IMR-90 (cell line): ENCODE measurements at regions not wholly inside any gene's neighbourhood (a gene's known extent, or its start where the extent isn't known, plus 50 kb on each side); places are given as distances from the start of the nearest gene placed in this dataset.

Experiments
- ATAC-seq: fragments of 200-7000 bp; cut with Tn5 transposase; 2 replicates; pipeline ENCODE4 v1.9.1; 2020; ENCODE audit warnings: low read depth, mild to moderate bottlenecking, moderate library complexity
- BruUV-seq: library from RNA; stranded (reverse); fragments of 400-500 nt; replicated peaks from 2 replicates; lab custom pipeline; 2021; lab: Mats Ljungman, UMichigan
- CTCF ChIA-PET: fragments of 300-600 bp; formaldehyde crosslinking; extraction: SDS; loops from one replicate; lab custom pipeline; 2021; ENCODE audit warnings: antibody characterized with exemption; lab: Yijun Ruan, JAX
- POLR2A ChIA-PET: fragments of 300-600 bp; sonication (Branson Sonifier 250); formaldehyde crosslinking; loops from one replicate; lab custom pipeline; 2022; ENCODE audit warnings: antibody characterized with exemption; ENCODE audit not compliant: unreplicated experiment; lab: Charles Lee
- DNase-seq: peaks from one replicate; pipeline ENCODE4 v3.0.0; 2013
- H2AFZ ChIP-seq: replicated peaks from 2 replicates; pipeline ENCODE3; 2013; ENCODE audit warnings: low read length, mild to moderate bottlenecking; ENCODE audit not compliant: poor library complexity
- H2AK5ac ChIP-seq: 2 replicates; pipeline ENCODE4 v1.6.1; 2013; ENCODE audit warnings: low read depth, low read length, inconsistent platforms
- H2AK9ac ChIP-seq: replicated peaks from 2 replicates; pipeline ENCODE3; 2013; ENCODE audit warnings: mild to moderate bottlenecking, low read depth, low read length, moderate library complexity; ENCODE audit not compliant: poor library complexity
- H2BK120ac ChIP-seq: 2 replicates; pipeline ENCODE4 v1.6.1; 2013; ENCODE audit warnings: low read depth, low read length, inconsistent platforms
- H2BK15ac ChIP-seq: 3 replicates; pipeline ENCODE4 v1.6.1; 2013; ENCODE audit warnings: low read depth, low read length, inconsistent platforms
- H2BK20ac ChIP-seq: 2 replicates; pipeline ENCODE4 v1.6.1; 2013; ENCODE audit warnings: low read depth, mild to moderate bottlenecking, inconsistent platforms, low read length, moderate library complexity
- H2BK5ac ChIP-seq: 2 replicates; pipeline ENCODE4 v1.6.1; 2013; ENCODE audit warnings: mild to moderate bottlenecking, low read depth, low read length, inconsistent platforms; ENCODE audit not compliant: poor library complexity, severe bottlenecking
- H3K14ac ChIP-seq: replicated peaks from 2 replicates; pipeline ENCODE4 v1.6.1; 2013; ENCODE audit warnings: low read depth, low read length, inconsistent platforms
- H3K18ac ChIP-seq: 2 replicates; pipeline ENCODE4 v1.6.1; 2013; ENCODE audit warnings: low read depth, low read length, control low read depth
- H3K23ac ChIP-seq: 2 replicates; pipeline ENCODE4 v1.6.1; 2013; ENCODE audit warnings: low read depth, low read length, inconsistent platforms
- H3K27ac ChIP-seq: 2 replicates; pipeline ENCODE4 v1.5.1; 2013; ENCODE audit warnings: mild to moderate bottlenecking, control low read depth, low read length; ENCODE audit not compliant: insufficient read depth
- H3K27me3 ChIP-seq: 2 replicates; pipeline ENCODE4 v1.6.1; 2013; ENCODE audit warnings: low read length; ENCODE audit not compliant: control insufficient read depth, insufficient read depth
- H3K36me3 ChIP-seq: 2 replicates; pipeline ENCODE4 v1.6.1; 2013; ENCODE audit warnings: low read length, mixed read lengths; ENCODE audit not compliant: control insufficient read depth, insufficient read depth
- H3K4ac ChIP-seq: 2 replicates; pipeline ENCODE4 v1.6.1; 2013; ENCODE audit warnings: low read depth, low read length, inconsistent platforms
- H3K4me1 ChIP-seq: 2 replicates; pipeline ENCODE4 v1.6.1; 2013; ENCODE audit warnings: low read length, mixed read lengths; ENCODE audit not compliant: control insufficient read depth, insufficient read depth
- H3K4me2 ChIP-seq: 2 replicates; pipeline ENCODE4 v1.6.1; 2013; ENCODE audit warnings: low read depth, mild to moderate bottlenecking, control low read depth, low read length, moderate library complexity
- H3K4me3 ChIP-seq: 2 replicates; pipeline ENCODE4 v1.5.1; 2013; ENCODE audit warnings: low read depth, mild to moderate bottlenecking, control low read depth, low read length, moderate library complexity; ENCODE audit not compliant: insufficient read depth
- H3K56ac ChIP-seq: 2 replicates; pipeline ENCODE4 v1.6.1; 2013; ENCODE audit warnings: low read length, inconsistent platforms; ENCODE audit not compliant: insufficient read depth; ENCODE audit errors: extremely low read depth
- H3K79me1 ChIP-seq, 2 experiments: 2 replicates each; pipeline ENCODE4 v1.6.1; 2013; ENCODE audit warnings: low read length in 2 of 2, inconsistent platforms in 1 of 2, low read depth in 1 of 2
- H3K9ac ChIP-seq: 2 replicates; pipeline ENCODE4 v1.6.1; 2013; ENCODE audit warnings: low read depth, low read length, control low read depth
- H3K9me1 ChIP-seq: 2 replicates; pipeline ENCODE4 v1.6.1; 2013; ENCODE audit warnings: low read length, inconsistent platforms; ENCODE audit not compliant: insufficient read depth
- H3K9me3 ChIP-seq: 2 replicates; pipeline ENCODE4 v1.6.1; 2013; ENCODE audit warnings: low read length; ENCODE audit not compliant: control insufficient read depth, insufficient read depth
- H4K20me1 ChIP-seq: 2 replicates; pipeline ENCODE4 v1.6.1; 2013; ENCODE audit warnings: low read length, inconsistent platforms; ENCODE audit not compliant: insufficient read depth
- H4K5ac ChIP-seq: 2 replicates; pipeline ENCODE4 v1.6.1; 2013; ENCODE audit warnings: mild to moderate bottlenecking, low read depth, low read length, control low read depth
- H4K8ac ChIP-seq, 2 experiments: 2 replicates each; pipeline ENCODE4 v1.6.1; 2013; ENCODE audit warnings: low read depth in 2 of 2, low read length in 2 of 2, control low read depth in 1 of 2, inconsistent platforms in 1 of 2
- H4K91ac ChIP-seq: 2 replicates; pipeline ENCODE4 v1.6.1; 2013; ENCODE audit warnings: low read depth, low read length, inconsistent platforms; ENCODE audit not compliant: insufficient read depth
- BHLHE40 ChIP-seq: fragments of 150-350 bp; IDR thresholded peaks from 2 replicates; pipeline ENCODE4 v1.6.1; 2016; ENCODE audit warnings: mild to moderate bottlenecking, low read depth, low read length
- CHD1 ChIP-seq: IDR thresholded peaks from 2 replicates; pipeline ENCODE4 v1.6.1; 2012; ENCODE audit warnings: low read depth, low read length, improper control_type of control experiment
- CTCF ChIP-seq: conservative IDR thresholded peaks from 2 replicates; pipeline ENCODE4 v1.5.1; 2012; ENCODE audit warnings: mild to moderate bottlenecking, low read depth, low read length, improper control_type of control experiment
- FOS ChIP-seq: fragments of 150-350 bp; IDR thresholded peaks from 2 replicates; pipeline ENCODE4 v1.6.1; 2016; ENCODE audit warnings: low read depth, low read length
- MAFK ChIP-seq: IDR thresholded peaks from 2 replicates; pipeline ENCODE4 v1.6.1; 2012; ENCODE audit warnings: low read depth, low read length, improper control_type of control experiment
- MXI1 ChIP-seq: IDR thresholded peaks from 2 replicates; pipeline ENCODE4 v1.6.1; 2012; ENCODE audit warnings: low read depth, mild to moderate bottlenecking, low read length, moderate library complexity, borderline replicate concordance
- NFE2L2 ChIP-seq: fragments of 150-350 bp; IDR thresholded peaks from 2 replicates; pipeline ENCODE4 v1.6.1; 2016; ENCODE audit warnings: low read depth, mild to moderate bottlenecking, low read length
- POLR2A ChIP-seq: IDR thresholded peaks from 2 replicates; pipeline ENCODE4 v1.6.1; 2012; ENCODE audit warnings: mild to moderate bottlenecking, low read depth, low read length
- RCOR1 ChIP-seq: IDR thresholded peaks from 2 replicates; pipeline ENCODE4 v1.6.1; 2012; ENCODE audit warnings: mild to moderate bottlenecking, low read length, improper control_type of control experiment; ENCODE audit not compliant: insufficient replicate concordance
- RFX5 ChIP-seq: IDR thresholded peaks from 2 replicates; pipeline ENCODE4 v1.8.0; 2012; ENCODE audit warnings: low read depth, mild to moderate bottlenecking, low read length, moderate library complexity
- SMC3 ChIP-seq: fragments of 150-350 bp; IDR thresholded peaks from 2 replicates; pipeline ENCODE4 v1.6.1; 2016; ENCODE audit warnings: low read depth, mild to moderate bottlenecking, antibody characterized with exemption, low read length, moderate library complexity
- USF2 ChIP-seq: fragments of 150-350 bp; IDR thresholded peaks from 2 replicates; pipeline ENCODE4 v1.6.1; 2017; ENCODE audit warnings: mild to moderate bottlenecking, antibody characterized with exemption, low read length, low read depth
- WGBS, 2 experiments: methylation state at CpG; one replicate each; pipeline versions ENCODE4 v1.1.5 to v1.1.7; 2013; ENCODE audit warnings: missing lambda C conversion rate in 2 of 2; ENCODE audit not compliant: insufficient read length in 1 of 2; ENCODE audit errors: extremely low coverage in 2 of 2; 5-methylcytosine and 5-hydroxymethylcytosine counted together
- dilution Hi-C: fragments of 300-500 bp; cut with HindIII; formaldehyde crosslinking; loops from one replicate; pipeline ENCODE4 v1.14.3; 2018; ENCODE audit warnings: low sequenced_read_pairs; ENCODE audit not compliant: unreplicated experiment
- in situ Hi-C: fragments of 300-500 bp; cut with MboI; formaldehyde crosslinking; loops from 3 replicates; pipeline ENCODE4 v1.14.3; 2019; ENCODE audit warnings: low sequenced_read_pairs, inconsistent platforms, mixed read lengths
- intact Hi-C: fragments of 100-400 bp; cut with micrococcal nuclease; formaldehyde crosslinking; loops from 2 replicates; pipeline ENCODE4 v1.10.0; 2022
- TF ChIP-seq, protein P1 (sequence below): fragments of 150-350 bp; IDR thresholded peaks from 2 replicates; pipeline ENCODE4 v1.6.1; 2016; ENCODE audit warnings: low read depth, mild to moderate bottlenecking, low read length, moderate library complexity, borderline replicate concordance

DNA sequence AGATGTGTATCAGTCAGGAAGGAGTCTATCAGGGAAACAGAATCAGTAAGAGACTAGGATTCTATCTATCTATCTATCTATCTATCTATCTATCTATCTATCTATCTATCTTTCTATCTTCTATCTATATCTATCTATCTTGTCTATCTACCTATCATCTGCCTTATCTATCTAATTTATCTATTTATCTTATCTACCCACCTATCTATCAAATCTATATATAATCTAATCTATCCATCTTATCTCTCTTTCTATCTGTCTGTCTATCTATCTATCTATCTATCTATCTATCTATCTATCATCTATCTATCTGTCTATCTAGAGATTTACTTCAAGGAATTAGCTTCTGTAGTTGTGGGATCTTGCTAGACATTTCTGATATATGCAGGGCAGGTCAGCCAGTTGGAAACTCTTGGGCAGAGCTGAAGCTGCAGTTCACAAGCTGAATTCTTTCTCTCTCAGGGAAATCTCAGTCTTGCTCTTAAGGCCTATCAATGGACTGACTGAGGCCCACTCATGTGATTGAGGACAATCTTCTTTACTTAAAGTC, 140.2 kb upstream of the JUN start (continued):
- no peak for TF ChIP-seq USF2

GRCh38 chr1:58924821-58925220, 141.0 kb upstream of the JUN start:
- Histone ChIP-seq H2AK9ac (no peak overlapping the region), H3K9me1 (0 out of 2 replicates have a peak, but pooled peaks cover 4% of the 10 kb centered on the region), H3K27ac (no peak overlapping the region), H3K27me3 (no peaks in the 10 kb centered on the region), H3K4ac (no peak overlapping the region), H3K56ac (no peak overlapping the region), H3K4me3 (no peak overlapping the region), H3K4me1 (peaks cover 2% of the 10 kb centered on the region; the same call in 1 of the 2 replicates), H2BK5ac (no peak overlapping the region), H3K18ac (no peak overlapping the region), H2BK15ac (no peak overlapping the region), H2BK20ac (no peak overlapping the region), H3K9me3 (no peaks in the 10 kb centered on the region), H3K23ac (no peak overlapping the region), H4K5ac (no peak overlapping the region), H3K36me3 (no peaks in the 10 kb centered on the region), H3K9ac (no peak overlapping the region), H2AK5ac (no peak overlapping the region), H4K8ac (no peak overlapping the region), H3K79me1 (no peaks in the 10 kb centered on the region), H4K91ac (no peak overlapping the region), H4K20me1 (no peaks in the 10 kb centered on the region), H3K14ac (no peak overlapping the region), H2BK120ac (no peak overlapping the region), H3K4me2 (no peak overlapping the region), H2AFZ (no peak overlapping the region)
- dilution Hi-C loops (no loop called here), intact Hi-C loops (loop anchor here (2.0 kb wide), 1 partner anchor 32 kb away; no protein-coding TSS in a partner anchor), in situ Hi-C loops (no loop called here)
- ChIA-PET CTCF (no interaction called here), POLR2A (no interaction called here)
- DNase-seq: no peak
- BruUV-seq: no TSS peak
- WGBS, 2 experiments: 100% methylated on average over 1 of the region's 4 CpGs; no CpG with 5 or more reads in 1 of the 2 experiments
- no peak for ATAC-seq
- no peak for TF ChIP-seq POLR2A
- no peak for TF ChIP-seq NFE2L2
- no peak for TF ChIP-seq FOS
- no peak for TF ChIP-seq CHD1
- no peak for TF ChIP-seq RFX5
- no peak for TF ChIP-seq MXI1
- TF ChIP-seq SMC3: no peak
- TF ChIP-seq, protein P1, sequence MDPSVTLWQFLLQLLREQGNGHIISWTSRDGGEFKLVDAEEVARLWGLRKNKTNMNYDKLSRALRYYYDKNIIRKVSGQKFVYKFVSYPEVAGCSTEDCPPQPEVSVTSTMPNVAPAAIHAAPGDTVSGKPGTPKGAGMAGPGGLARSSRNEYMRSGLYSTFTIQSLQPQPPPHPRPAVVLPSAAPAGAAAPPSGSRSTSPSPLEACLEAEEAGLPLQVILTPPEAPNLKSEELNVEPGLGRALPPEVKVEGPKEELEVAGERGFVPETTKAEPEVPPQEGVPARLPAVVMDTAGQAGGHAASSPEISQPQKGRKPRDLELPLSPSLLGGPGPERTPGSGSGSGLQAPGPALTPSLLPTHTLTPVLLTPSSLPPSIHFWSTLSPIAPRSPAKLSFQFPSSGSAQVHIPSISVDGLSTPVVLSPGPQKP: no peak
- no peak for TF ChIP-seq CTCF
- TF ChIP-seq RCOR1: no peak
- TF ChIP-seq MAFK: no peak
- TF ChIP-seq BHLHE40: no peak
